ENCODE measurements at regions not wholly inside any gene's neighbourhood (a gene's known extent, or its start where the extent isn't known, plus 50 kb on each side); places are given as distances from the start of the nearest gene placed in this dataset.

GRCh38 chr2:163990541-163990940 is 254.7 kb upstream of the FIGN start:
- TF ChIP-seq TEAD4 (IDR thresholded peaks at IDR 0.05) = no peak
- no peak for TF ChIP-seq CREB1 (IDR thresholded peaks at IDR 0.05; ENCODE audit: low read depth)
- TF ChIP-seq RAD21 (IDR thresholded peaks at IDR 0.05; ENCODE audit: low read depth) = no peak
- no peak for TF ChIP-seq TCF12 (IDR thresholded peaks at IDR 0.05; ENCODE audit: low read depth)
- TF ChIP-seq REST (IDR thresholded peaks at IDR 0.05; ENCODE audit: low read depth) = no peak
- TF ChIP-seq TAF1 (IDR thresholded peaks at IDR 0.05; ENCODE audit: low read depth) = no peak
- no peak for TF ChIP-seq YY1 (IDR thresholded peaks at IDR 0.05; ENCODE audit: low read depth)
- no peak for TF ChIP-seq CEBPB (IDR thresholded peaks at IDR 0.05)
- TF ChIP-seq NFIC (IDR thresholded peaks at IDR 0.05) = no peak
- TF ChIP-seq MAX (IDR thresholded peaks at IDR 0.05) = no peak
- no peak for TF ChIP-seq USF1 (IDR thresholded peaks at IDR 0.05)

Data from Ishikawa (cell line).